GM19395 (cell line): ENCODE measurements at regions not wholly inside any gene's neighbourhood (a gene's known extent, or its start where the extent isn't known, plus 50 kb on each side); places are given as distances from the start of the nearest gene placed in this dataset.

Experiments used
- ATAC-seq: cut with Tn5 transposase; IDR thresholded peaks from one replicate; pipeline ENCODE4 v1.9.1; 2021; ENCODE audit warnings: mild to moderate bottlenecking, moderate library complexity; ENCODE audit not compliant: unreplicated experiment

GRCh38 chr18:44602845-44603244, 77.8 kb upstream of the SETBP1 start:
- ATAC-seq, result no peak

GRCh38 chr18:44609181-44609941, 71.3 kb upstream of the SETBP1 start:
- no peak for ATAC-seq

GRCh38 chr18:44620812-44621211, 59.9 kb upstream of the SETBP1 start:
- no peak for ATAC-seq

- ATAC-seq, result no peak
Measured at GRCh38 chr18:44624052-44624451, 56.6 kb upstream of the SETBP1 start.

GRCh38 chr18:44625386-44625785, 55.3 kb upstream of the SETBP1 start:
- ATAC-seq, result no peak

GRCh38 chr18:44626236-44626635, 54.5 kb upstream of the SETBP1 start:
- ATAC-seq, result no peak

- no peak for ATAC-seq
Measured at GRCh38 chr18:44626807-44627206, 53.9 kb upstream of the SETBP1 start.

GRCh38 chr18:44627280-44627679, 53.4 kb upstream of the SETBP1 start:
- no peak for ATAC-seq

- ATAC-seq, result no peak
Measured at GRCh38 chr18:44629406-44629805, 51.3 kb upstream of the SETBP1 start.

GRCh38 chr18:44630118-44630517, 50.6 kb upstream of the SETBP1 start:
- ATAC-seq, result no peak
